NCI-H446 treated with DMSO at 0.1 percent for 48 hours (cell line): ENCODE measurements at regions not wholly inside any gene's neighbourhood (a gene's known extent, or its start where the extent isn't known, plus 50 kb on each side); places are given as distances from the start of the nearest gene placed in this dataset.

ENCODE experiments used
- DNase-seq: peaks from one replicate; lab custom pipeline; 2025; lab: John Stamatoyannopoulos, UW

DNA sequence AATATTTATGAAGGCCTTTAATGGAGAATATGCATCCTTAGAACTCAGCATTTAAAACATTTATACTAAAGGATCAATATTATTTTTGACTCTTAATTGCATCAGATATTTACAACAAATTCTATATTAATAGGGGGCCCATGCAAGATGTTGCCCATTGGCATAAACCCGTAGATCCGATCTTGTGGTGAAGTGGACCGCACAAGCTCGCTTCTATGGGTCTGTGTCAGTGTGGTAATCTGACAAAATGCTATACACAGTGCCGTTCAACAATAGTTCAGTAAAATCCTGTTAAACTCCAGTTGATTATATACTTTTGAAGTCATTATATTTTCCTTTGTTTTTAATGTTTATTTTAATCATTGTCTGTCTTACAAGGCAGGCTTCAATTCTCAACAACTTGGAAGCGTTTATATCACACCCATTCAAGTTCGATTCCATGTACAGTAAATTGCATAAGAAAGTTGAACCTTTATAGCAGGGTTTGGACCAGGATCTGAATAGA, 809.2 kb downstream of the USP25 start:
- no peak for DNase-seq

- no peak for DNase-seq
These were observed 811.4 kb downstream of the USP25 start for GRCh38 chr21:16540966-16541727.

GRCh38 chr21:16550118-16550517, 820.3 kb downstream of the USP25 start:
- no peak for DNase-seq

DNA sequence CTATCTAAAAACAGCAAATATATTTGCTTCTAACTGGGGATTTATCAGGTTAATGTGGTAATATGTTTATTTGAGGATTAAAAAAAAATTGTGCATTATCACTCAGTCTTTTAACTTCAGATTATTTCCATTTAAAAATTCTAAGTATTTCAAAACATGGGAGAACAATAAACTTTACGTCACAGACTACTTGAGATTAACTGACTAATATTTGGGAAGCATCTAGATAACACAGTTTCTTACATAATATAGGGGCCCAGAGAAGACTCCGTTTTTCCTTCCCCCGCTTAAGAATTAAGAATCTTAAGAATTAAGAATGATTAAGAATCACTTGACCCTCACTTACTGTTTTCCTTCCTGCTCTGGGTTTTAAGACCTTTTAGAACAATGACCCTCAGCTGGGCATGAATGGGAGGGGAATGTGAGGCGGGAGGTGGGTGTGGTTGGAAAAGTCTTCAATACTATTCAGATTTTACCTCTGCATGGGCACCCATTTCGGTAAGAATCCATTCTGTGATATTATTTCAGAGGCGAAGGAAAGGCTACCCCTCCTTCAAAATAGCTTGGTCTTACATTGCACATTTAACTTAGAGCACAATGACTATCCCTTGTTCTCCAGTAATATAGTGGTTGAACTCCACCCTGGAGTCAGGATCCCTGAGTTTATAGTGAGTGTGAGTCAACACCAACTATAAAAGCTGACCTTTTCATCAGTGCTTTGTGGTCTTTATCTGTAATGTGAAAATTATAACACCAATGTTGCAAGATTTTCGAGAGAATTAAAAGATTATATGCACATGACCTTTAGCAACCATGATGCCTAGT, 821.3 kb downstream of the USP25 start:
- DNase-seq = no peak

DNA sequence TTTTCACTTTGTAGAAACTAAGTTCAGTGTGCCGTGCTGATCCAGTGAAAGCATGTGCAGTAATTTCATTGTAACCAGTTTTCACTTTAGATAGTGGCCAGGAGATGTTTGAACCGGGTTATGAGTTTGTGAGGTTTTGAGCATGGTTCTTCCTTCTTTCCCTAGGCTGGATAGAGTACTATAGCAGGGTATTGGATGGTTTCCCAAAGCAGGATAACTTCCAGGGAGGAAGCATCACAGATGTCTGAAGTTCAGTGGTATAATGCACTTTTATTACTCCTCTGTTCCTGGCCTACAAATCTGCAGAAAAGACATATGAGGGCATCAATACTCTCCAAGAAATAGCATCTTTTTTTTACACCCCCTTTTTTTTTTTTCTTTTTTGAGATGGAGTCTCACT, 823.1 kb downstream of the USP25 start:
- no peak for DNase-seq

- no peak for DNase-seq
These were observed 824.7 kb downstream of the USP25 start for GRCh38 chr21:16554503-16554902.

DNA sequence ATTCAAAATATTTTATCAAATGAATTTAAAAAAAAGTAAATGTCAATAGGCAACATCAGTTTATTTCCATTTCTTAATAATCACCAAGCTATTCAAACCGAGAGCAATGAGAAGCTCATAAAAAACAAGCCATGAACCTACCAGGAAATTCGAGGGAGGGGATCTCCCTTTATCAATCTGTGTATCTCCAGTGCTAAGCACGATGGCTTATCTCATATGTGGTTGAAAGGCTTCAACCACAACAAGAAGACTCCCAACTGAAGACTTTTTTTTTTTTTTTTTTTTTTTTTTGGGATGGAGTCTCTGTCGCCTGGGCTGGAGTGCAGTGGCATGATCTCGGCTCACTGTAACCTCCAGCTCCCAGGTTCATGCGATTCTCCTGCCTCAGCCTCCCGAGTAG, 833.3 kb downstream of the USP25 start:
- no peak for DNase-seq

- no peak for DNase-seq
These were observed 834.0 kb downstream of the USP25 start for GRCh38 chr21:16563795-16564194.

DNA sequence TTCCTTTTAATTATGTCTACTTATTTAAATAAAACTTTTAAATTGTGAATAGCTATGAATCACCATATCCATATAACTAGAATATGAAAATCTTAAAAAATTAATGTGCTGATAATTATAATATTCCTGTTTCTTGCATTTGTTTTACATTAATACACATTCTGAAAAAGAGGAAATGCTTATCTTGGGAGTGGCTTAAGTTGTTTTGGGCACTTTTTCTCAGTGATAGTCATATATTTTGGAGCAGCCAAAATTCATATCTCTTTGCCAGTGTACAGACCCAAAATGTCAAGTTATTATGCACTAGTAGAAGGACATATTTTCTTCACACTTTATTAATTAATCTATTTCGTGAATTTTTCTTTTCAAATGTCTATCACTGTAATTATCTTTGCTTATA, 838.5 kb downstream of the USP25 start:
- DNase-seq = no peak

- DNase-seq = no peak
These were observed 838.9 kb downstream of the USP25 start for GRCh38 chr21:16568661-16569060.

DNA sequence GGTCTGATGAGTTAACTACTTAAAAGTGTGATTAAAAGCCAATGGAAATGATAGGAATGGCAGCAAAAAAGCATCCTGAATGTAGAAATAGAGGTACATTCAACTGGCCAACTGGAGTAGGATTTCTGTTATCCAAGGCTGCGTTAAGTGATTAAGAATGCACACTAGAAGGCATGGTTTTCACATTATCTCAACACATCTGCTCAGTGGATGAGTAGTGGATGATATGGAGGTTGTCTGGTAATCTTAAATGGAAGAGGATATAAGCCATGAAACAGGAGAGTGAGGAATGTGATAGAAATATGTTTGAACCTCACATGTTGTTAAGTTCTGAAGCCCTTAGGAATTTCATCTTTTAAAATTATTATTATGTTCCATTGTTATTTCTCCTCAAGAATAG, 839.9 kb downstream of the USP25 start:
- DNase-seq = no peak

- no peak for DNase-seq
These were observed 840.4 kb downstream of the USP25 start for GRCh38 chr21:16570171-16570570.

DNA sequence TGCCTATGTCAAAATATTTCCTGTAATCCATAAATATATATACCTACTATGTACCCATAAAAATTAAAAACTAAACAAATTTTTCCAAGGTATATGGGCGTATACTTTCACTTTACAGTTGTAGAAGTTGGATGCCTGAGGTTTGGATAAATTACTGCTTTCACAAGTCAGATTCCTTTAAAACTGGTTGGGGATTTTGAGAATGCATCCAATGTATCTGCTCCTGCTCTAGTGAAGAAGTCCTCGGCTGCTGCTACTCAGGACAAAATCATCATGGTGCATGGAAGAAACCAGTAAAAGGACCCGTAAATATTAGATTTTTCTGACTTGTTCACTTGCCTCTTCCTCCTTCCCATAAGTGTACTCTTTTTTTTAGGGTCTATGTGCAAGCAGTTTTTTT, 841.1 kb downstream of the USP25 start:
- DNase-seq = no peak

DNA sequence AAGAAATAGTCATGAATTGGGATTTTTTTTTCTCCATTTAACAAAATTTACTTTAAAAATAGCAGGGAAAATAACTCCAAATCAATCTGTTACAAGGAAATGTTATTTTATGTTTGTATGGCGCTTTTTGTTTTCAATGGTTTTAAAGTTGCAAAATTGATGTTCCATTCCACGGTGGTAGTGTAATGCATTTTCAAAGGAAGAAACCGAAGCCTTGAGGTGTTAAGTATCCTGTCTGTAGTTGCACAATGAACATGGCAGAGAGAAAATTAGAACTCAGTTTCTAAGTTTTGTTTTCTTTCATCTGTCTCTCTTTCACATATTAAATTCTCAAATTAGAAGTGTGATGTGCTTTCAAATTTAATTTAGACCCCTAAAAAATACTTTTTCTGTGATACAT, 841.8 kb downstream of the USP25 start:
- no peak for DNase-seq

- no peak for DNase-seq
These were observed 842.2 kb downstream of the USP25 start for GRCh38 chr21:16572032-16572431.

DNA sequence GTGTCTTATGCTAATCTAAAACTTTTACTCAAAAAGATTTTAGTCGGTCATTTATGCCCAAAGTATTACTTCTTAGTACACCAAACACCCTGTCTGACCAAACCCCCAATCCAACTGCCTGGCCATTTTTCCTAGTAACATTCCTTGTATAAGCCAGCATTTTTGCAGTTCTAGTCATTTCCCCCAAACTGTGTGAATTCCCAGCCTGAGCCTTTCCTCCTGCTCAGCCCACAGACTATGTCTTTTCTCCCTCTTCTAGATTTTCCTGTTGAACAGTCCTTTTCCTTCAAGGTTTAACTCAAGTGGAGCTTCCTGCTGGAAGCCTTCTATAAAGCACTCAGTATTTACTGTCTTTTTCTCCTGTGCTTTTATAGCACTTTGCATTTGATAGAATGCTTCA, 843.8 kb downstream of the USP25 start:
- DNase-seq = no peak

- DNase-seq = no peak
These were observed 848.2 kb downstream of the USP25 start for GRCh38 chr21:16577975-16578374.

DNA sequence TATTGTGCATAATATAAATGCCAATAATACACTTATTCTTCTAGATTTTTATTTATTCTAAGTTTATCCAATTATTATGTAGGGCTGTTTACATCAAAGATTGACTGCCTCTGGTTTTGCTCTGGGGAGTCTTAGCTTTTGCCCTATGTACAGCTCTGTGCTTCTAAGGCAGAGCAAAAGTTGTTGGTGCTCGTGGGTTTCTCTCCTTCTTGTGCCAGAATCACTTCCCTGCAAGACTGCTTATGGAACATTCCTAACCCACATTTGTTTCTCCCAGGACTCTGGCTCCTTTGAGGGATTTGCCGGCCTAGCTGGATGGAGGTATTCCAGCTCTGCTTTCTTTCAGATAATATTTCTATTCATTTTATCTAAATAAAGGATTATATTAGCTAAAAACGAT, 849.1 kb downstream of the USP25 start:
- no peak for DNase-seq

GRCh38 chr21:16579538-16579937, 849.8 kb downstream of the USP25 start:
- DNase-seq = no peak

GRCh38 chr21:16580661-16581060, 850.9 kb downstream of the USP25 start:
- no peak for DNase-seq

- DNase-seq = no peak
These were observed 853.8 kb downstream of the USP25 start for GRCh38 chr21:16583556-16583955.

GRCh38 chr21:16584756-16585155, 855.0 kb downstream of the USP25 start:
- DNase-seq = no peak

- no peak for DNase-seq
These were observed 856.1 kb downstream of the USP25 start for GRCh38 chr21:16585896-16586295.
